ENCODE measurements at regions not wholly inside any gene's neighbourhood (a gene's known extent, or its start where the extent isn't known, plus 50 kb on each side); places are given as distances from the start of the nearest gene placed in this dataset.

- DNase-seq: peak; percentile 27
Measured at GRCh38 chr2:6554466-6554865, 311.2 kb downstream of the CMPK2 start.

- no peak for DNase-seq
Measured at GRCh38 chr2:6556755-6557154, 309.0 kb downstream of the CMPK2 start.

GRCh38 chr2:6557737-6558136 lies 308.0 kb downstream of the CMPK2 start:
- DNase-seq: no peak

GRCh38 chr2:6562771-6563170 lies 302.9 kb downstream of the CMPK2 start:
- no peak for DNase-seq

- DNase-seq: no peak
Measured at GRCh38 chr2:6564326-6564725, 301.4 kb downstream of the CMPK2 start.

- peak; percentile 35 for DNase-seq
Measured at GRCh38 chr2:6574121-6574520, 291.6 kb downstream of the CMPK2 start.

- no peak for DNase-seq
Measured at GRCh38 chr2:6576302-6576701, 289.4 kb downstream of the CMPK2 start.

GRCh38 chr2:6577960-6578359 lies 287.7 kb downstream of the CMPK2 start:
- DNase-seq: no peak

GRCh38 chr2:6578416-6578815 lies 287.3 kb downstream of the CMPK2 start:
- DNase-seq: peak; percentile 26

- no peak for DNase-seq
Measured at GRCh38 chr2:6579281-6579680, 286.4 kb downstream of the CMPK2 start.

- peak; percentile 0 for DNase-seq
Measured at GRCh38 chr2:6580982-6581381, 284.7 kb downstream of the CMPK2 start.

- DNase-seq: no peak
Measured at GRCh38 chr2:6589150-6589549, 276.6 kb downstream of the CMPK2 start.

- no peak for DNase-seq
Measured at GRCh38 chr2:6590442-6590841, 275.3 kb downstream of the CMPK2 start.

GRCh38 chr2:6602471-6602870 lies 263.2 kb downstream of the CMPK2 start:
- DNase-seq: no peak

GRCh38 chr2:6605836-6606505 lies 259.7 kb downstream of the CMPK2 start:
- no peak for DNase-seq

- no peak for DNase-seq
Measured at GRCh38 chr2:6617794-6618193, 247.9 kb downstream of the CMPK2 start.

GRCh38 chr2:6618201-6618600 lies 247.5 kb downstream of the CMPK2 start:
- DNase-seq: no peak

- DNase-seq: no peak
Measured at GRCh38 chr2:6623746-6624145, 242.0 kb downstream of the CMPK2 start.

- DNase-seq: no peak
Measured at GRCh38 chr2:6626401-6627012, 239.2 kb downstream of the CMPK2 start.

- DNase-seq: no peak
Measured at GRCh38 chr2:6627316-6627715, 238.4 kb downstream of the CMPK2 start.

GRCh38 chr2:6630209-6630608 lies 235.5 kb downstream of the CMPK2 start:
- no peak for DNase-seq

GRCh38 chr2:6635296-6635695 lies 230.4 kb downstream of the CMPK2 start:
- no peak for DNase-seq

GRCh38 chr2:6637330-6637729 lies 228.4 kb downstream of the CMPK2 start:
- no peak for DNase-seq

- DNase-seq: peak; percentile 6
Measured at GRCh38 chr2:6639929-6640620, 225.6 kb downstream of the CMPK2 start.

Measured in NCI-H69 (cell line).